Transverse colon (tissue), 4 donors: ENCODE measurements at regions not wholly inside any gene's neighbourhood (a gene's known extent, or its start where the extent isn't known, plus 50 kb on each side); places are given as distances from the start of the nearest gene placed in this dataset.

Experiments used
- DNase-seq: peaks from one replicate; pipeline ENCODE4 v3.0.0-alpha.2; 2019
- H3K27ac ChIP-seq, 4 donors: fragments of 200-600 bp; sonication (generic); 2 replicates each; pipeline ENCODE4 v1.5.1; 2016 to 2018; ENCODE audit warnings: inconsistent platforms in 4 of 4
- H3K27me3 ChIP-seq: fragments of 200-600 bp; sonication (generic); 2 replicates; pipeline ENCODE4 v1.5.1; 2017; ENCODE audit warnings: inconsistent platforms
- H3K36me3 ChIP-seq, 4 donors: fragments of 200-600 bp; sonication (generic); 2 replicates each; pipeline ENCODE4 v1.5.1; 2017 to 2019; ENCODE audit warnings: inconsistent platforms in 4 of 4
- H3K4me1 ChIP-seq, 4 donors: fragments of 200-600 bp; sonication (generic); 2 replicates each; pipeline ENCODE4 v1.5.1; 2017 to 2020; ENCODE audit warnings: inconsistent platforms in 4 of 4
- H3K4me3 ChIP-seq, 4 donors: fragments of 200-600 bp; sonication (generic); 1 replicate in 1 of 4; 2 replicates in 3 of 4; pipeline versions ENCODE4 v1.5.1 to v1.6.1; 2017 to 2019; ENCODE audit warnings: inconsistent platforms in 4 of 4
- H3K9me3 ChIP-seq, 2 donors: fragments of 200-600 bp; sonication (generic); 2 replicates each; pipeline ENCODE4 v1.5.1; 2017 to 2019; ENCODE audit warnings: inconsistent platforms in 2 of 2
- EP300 ChIP-seq: sonication (generic); formaldehyde crosslinking; IDR thresholded peaks from one replicate; pipeline ENCODE4 v1.6.1; 2017; ENCODE audit warnings: antibody characterized with exemption, low read depth
- POLR2A ChIP-seq: fragments of 450-650 bp; IDR thresholded peaks from one replicate; pipeline ENCODE4 v1.6.1; 2016; ENCODE audit warnings: antibody characterized with exemption, mild to moderate bottlenecking, moderate library complexity
- POLR2AphosphoS5 ChIP-seq, 3 donors: sonication (generic); formaldehyde crosslinking; IDR thresholded peaks; one replicate each; pipeline ENCODE4 v1.6.1; 2016; ENCODE audit warnings: antibody characterized with exemption in 3 of 3
- whole genome bisulfite sequencing, 2 donors: methylation state at CpG; one replicate each; pipeline ENCODE4 v1.1.5; 2018; ENCODE audit warnings: low coverage in 1 of 2; 5-methylcytosine and 5-hydroxymethylcytosine counted together
- in situ Hi-C, 4 donors: fragments of 200-750 bp; cut with MboI; loops; one replicate each; pipeline versions ENCODE4 v1.15.0 to v1.15.1; 2017; ENCODE audit warnings: low sequenced_read_pairs in 3 of 4, low pct_ligation_motif_present in 1 of 4, low pct_unique_long_range_greater_than_20kb in 1 of 4
- intact Hi-C: fragments of 100-400 bp; cut with DNase I; formaldehyde crosslinking; loops from one replicate; pipeline ENCODE4 v1.15.1; 2023; ENCODE audit warnings: low total_unique reads
- TF ChIP-seq, protein P1 (sequence below), 5 experiments: fragments of 200-600 bp in 3 of 5; fragments of 450-650 bp in 2 of 5; sonication (generic) in 3 of 5; IDR thresholded peaks; 1 replicate in 2 of 5; 2 replicates in 3 of 5; pipeline ENCODE4 v1.5.1; 2016 to 2017; ENCODE audit warnings: antibody characterized with exemption in 5 of 5, inconsistent platforms in 3 of 5, mild to moderate bottlenecking in 2 of 5, moderate library complexity in 1 of 5

DNA sequence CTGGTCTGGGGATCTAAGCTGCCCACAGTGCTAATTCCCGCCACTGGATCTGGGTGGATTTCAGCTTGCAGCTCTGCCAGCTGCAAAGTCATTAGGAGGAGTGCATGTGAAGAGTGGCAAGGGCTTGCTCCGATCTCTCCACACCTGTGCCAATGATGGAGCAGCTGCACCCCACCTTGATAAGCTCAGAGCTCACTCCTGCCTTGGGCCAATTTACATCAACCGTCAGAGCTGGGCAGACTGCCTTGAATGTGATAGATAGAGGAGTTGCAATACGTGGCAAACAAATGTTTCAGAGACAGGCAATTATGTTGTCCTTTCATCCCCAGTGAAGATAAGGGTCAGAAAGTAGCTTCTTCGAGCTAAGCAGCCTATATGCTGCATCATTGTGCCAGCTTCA is 379.9 kb downstream of the SH2D4B start:
- H3K4me1 ChIP-seq: no peaks in the 10 kb centered on the region
- no peak overlapping the region for H3K4me3 ChIP-seq
- intact Hi-C loops: no loop called here
- H3K27ac ChIP-seq: no peak overlapping the region
- TF ChIP-seq POLR2AphosphoS5 (IDR thresholded peaks at IDR 0.05) (no peak), EP300 (no peak), POLR2A (no peak)
- TF ChIP-seq, protein P1, sequence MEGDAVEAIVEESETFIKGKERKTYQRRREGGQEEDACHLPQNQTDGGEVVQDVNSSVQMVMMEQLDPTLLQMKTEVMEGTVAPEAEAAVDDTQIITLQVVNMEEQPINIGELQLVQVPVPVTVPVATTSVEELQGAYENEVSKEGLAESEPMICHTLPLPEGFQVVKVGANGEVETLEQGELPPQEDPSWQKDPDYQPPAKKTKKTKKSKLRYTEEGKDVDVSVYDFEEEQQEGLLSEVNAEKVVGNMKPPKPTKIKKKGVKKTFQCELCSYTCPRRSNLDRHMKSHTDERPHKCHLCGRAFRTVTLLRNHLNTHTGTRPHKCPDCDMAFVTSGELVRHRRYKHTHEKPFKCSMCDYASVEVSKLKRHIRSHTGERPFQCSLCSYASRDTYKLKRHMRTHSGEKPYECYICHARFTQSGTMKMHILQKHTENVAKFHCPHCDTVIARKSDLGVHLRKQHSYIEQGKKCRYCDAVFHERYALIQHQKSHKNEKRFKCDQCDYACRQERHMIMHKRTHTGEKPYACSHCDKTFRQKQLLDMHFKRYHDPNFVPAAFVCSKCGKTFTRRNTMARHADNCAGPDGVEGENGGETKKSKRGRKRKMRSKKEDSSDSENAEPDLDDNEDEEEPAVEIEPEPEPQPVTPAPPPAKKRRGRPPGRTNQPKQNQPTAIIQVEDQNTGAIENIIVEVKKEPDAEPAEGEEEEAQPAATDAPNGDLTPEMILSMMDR (IDR thresholded peaks at IDR 0.05): no peak
- 36 to 45% methylated on average over 2 to 5 of the region's 5 CpGs for WGBS, 2 donors
- in situ Hi-C loops: no loop called here
- no peaks in the 10 kb centered on the region for H3K36me3 ChIP-seq
- H3K27me3 ChIP-seq: no peaks in the 10 kb centered on the region
- no peak for DNase-seq
- H3K9me3 ChIP-seq: no peaks in the 10 kb centered on the region

DNA sequence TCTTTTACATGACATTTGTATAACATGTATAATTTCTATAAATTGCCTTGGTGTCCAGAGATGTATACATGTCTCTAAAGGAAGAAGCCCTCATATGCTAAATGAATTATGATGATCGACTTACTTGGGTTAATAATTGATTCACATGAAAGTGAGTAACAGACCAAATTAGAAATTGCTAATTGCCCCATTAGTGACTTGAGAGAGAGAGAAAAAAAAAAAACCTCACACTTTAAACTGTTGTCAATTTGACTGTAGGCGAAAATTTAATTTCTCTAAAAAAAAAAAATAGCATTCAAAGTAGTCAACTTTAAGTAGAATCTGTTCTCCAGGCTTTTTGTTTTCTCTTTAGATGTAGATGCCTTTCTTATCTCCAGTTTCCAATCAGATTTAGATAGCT is 383.3 kb downstream of the SH2D4B start:
- intact Hi-C loops: no loop called here
- 75 to 88% methylated on average over 2 of the region's 2 CpGs for WGBS, 2 donors
- TF ChIP-seq POLR2A (no peak), POLR2AphosphoS5 (IDR thresholded peaks at IDR 0.05) (no peak), EP300 (no peak)
- TF ChIP-seq, protein P1 (IDR thresholded peaks at IDR 0.05): no peak
- DNase-seq: no peak
- no peaks in the 10 kb centered on the region for H3K9me3 ChIP-seq
- H3K4me3 ChIP-seq: no peak overlapping the region
- in situ Hi-C loops: loop anchor here in 1 of 4 donors (10.0 kb wide), 1 partner anchor 256 kb away; no protein-coding TSS in a partner anchor
- no peaks in the 10 kb centered on the region for H3K4me1 ChIP-seq
- H3K27ac ChIP-seq: no peak overlapping the region
- no peaks in the 10 kb centered on the region for H3K36me3 ChIP-seq
- no peaks in the 10 kb centered on the region for H3K27me3 ChIP-seq

DNA sequence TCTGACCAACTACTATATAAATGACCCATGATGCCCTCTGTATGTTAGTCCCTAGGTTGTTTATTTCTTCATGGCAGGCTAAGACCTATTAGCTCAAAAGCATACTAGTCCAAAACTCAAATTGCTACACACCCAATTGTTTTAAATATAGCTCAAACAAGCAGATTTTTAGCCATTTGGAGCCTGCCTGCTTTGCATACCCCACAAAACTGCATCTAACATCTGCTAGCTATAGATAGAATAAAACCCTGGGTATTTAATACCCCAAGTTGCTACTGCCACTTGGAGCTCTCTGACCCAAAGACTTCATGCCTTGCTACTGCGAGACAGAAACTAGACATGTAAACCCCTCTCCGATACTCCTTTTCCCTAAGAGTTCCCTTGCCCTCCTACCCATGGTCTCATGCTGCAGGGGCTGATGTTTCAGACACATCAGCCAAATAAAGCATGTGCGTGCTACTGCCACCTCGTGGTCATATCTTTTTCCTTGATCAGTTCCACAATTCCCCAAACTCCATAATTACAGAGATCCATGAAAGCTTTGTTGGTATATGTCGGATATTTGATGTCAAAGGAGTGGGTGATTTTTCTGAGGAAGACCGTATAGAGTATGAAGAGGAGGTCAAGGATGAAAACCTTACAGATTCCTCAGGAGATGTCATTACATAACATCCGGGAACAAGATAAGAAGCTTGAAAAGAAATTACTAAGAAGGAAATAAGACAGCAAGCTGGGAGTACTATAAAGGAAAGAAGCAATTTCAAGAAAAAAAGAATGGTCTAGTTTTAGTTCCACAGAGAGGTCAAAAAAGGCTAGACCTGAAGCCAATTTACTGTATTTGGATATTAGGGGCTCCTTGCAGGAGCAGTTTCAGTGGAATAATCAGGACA is 386.6 kb downstream of the SH2D4B start:
- in situ Hi-C loops: loop anchor here in 1 of 4 donors (10.0 kb wide), 1 partner anchor 260 kb away; no protein-coding TSS in a partner anchor
- 28 to 45% methylated on average over 6 to 7 of the region's 7 CpGs for WGBS, 2 donors

DNA sequence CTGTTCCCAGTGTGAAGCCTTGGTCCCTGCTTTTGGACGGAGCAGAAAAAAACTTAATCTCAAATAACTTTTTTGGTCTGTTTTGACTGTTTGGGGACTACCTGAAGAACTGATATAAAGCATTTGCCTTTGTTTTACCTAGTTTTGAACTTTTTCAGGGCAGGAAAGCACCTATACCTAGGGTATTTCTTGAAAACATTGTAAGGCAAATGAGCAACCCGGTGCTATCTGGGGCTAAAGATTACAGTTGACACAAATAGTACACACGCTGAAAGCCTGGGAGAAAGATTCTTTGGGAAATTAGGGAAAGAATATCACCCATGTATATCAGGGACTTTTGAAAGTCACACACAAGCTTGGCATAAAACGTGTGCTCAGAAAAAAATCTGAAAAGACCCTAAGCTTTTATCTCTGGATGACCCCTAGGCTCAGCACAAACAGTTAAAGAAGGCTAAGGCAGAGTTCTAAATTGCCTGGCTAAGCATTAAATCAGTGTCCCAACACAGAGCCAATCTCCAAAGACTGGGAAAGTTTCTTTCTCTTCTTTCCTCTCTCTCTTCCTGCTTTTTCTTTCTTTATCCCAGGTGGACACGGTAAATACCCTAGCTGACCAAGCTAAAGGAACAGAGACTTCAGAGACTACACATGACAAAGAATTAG is 389.8 kb downstream of the SH2D4B start:
- no peaks in the 10 kb centered on the region for H3K9me3 ChIP-seq
- H3K4me1 ChIP-seq: no peaks in the 10 kb centered on the region
- intact Hi-C loops (no loop called here), in situ Hi-C loops (loop anchor here in 2 of 4 donors (10.0 to 25.0 kb wide), 2 partner anchors 263 to 265 kb away; no protein-coding TSS in a partner anchor)
- H3K27me3 ChIP-seq: no peaks in the 10 kb centered on the region
- H3K36me3 ChIP-seq: no peaks in the 10 kb centered on the region
- no peak for DNase-seq
- WGBS, 2 donors: 73 to 74% methylated on average over 5 of the region's 5 CpGs
- TF ChIP-seq POLR2A (no peak), POLR2AphosphoS5 (IDR thresholded peaks at IDR 0.05) (no peak), EP300 (no peak)
- TF ChIP-seq, protein P1 (IDR thresholded peaks at IDR 0.05): no peak
- no peak overlapping the region for H3K27ac ChIP-seq
- no peak overlapping the region for H3K4me3 ChIP-seq

More for the DNA sequence above, 386.6 kb downstream of the SH2D4B start:
- no peaks in the 10 kb centered on the region for H3K27me3 ChIP-seq
- DNase-seq: peak; percentile 41
- no peaks in the 10 kb centered on the region for H3K4me1 ChIP-seq
- H3K36me3 ChIP-seq: no peaks in the 10 kb centered on the region
- no peak overlapping the region for H3K27ac ChIP-seq
- H3K4me3 ChIP-seq: no peak overlapping the region
- TF ChIP-seq, protein P1 (IDR thresholded peaks at IDR 0.05): peak; percentile 46 to 69 (median 57)
- TF ChIP-seq POLR2A: no peak
- TF ChIP-seq EP300: no peak
- no peaks in the 10 kb centered on the region for H3K9me3 ChIP-seq
- intact Hi-C loops: no loop called here
